ENCODE measurements at regions not wholly inside any gene's neighbourhood (a gene's known extent, or its start where the extent isn't known, plus 50 kb on each side); places are given as distances from the start of the nearest gene placed in this dataset.

DNA sequence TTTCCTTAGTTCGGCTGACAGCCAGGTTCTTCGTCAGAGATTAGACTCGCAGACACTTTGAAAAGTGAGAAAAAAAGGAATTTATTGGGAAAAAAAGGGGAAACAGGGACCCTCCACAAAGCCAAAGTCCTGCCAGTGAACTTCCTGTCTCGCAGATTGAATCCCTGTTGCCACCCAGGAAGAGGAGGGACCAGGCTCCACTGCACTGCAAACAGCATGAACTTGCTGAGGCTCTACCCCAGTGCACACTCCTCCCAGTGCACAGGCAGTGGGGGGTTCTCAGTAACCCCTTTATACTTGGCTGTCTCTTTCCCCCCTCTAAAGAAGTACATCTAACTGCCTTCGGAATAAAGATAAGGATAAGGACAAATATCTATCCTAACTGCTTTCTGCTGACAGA is 959.0 kb downstream of the GRIK2 start:
- DNase-seq, result no peak

DNA sequence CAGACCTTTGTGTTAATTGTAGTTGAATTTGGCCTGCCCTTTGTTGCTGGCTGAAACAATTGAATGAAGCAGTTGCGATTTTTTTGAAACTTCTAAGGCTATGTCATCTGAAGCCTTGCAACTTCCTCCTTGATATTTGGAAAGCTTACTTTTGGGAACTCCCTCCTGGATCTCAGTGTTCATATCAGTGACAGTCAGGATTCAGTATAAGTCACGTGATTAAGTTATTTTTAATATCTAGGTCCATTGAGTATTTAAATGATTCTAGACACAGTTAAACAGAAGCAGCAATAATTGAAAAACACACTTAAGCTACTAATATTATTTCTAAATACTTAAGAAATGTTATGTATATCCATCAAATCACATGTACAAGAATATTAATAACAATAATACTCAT is 951.3 kb downstream of the GRIK2 start:
- no peak for DNase-seq

DNA sequence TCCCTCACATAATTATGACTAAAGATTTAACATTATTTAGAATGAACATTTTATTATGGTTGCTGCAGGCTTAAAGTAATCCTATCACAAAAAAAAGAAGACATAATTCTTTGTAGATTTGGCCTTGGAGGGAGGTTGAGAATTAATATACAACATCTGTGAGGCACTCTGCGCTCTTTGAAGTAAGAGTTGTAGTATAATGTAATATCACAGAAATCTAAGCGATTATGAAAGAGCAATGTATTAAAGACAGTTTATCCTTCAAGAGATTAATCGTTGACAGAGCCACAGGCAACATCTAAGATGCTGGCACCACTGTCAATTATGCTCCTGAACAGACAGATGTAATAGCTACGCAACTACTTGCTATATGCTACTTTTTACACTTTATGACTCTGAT is 946.8 kb downstream of the GRIK2 start:
- DNase-seq, result no peak

DNA sequence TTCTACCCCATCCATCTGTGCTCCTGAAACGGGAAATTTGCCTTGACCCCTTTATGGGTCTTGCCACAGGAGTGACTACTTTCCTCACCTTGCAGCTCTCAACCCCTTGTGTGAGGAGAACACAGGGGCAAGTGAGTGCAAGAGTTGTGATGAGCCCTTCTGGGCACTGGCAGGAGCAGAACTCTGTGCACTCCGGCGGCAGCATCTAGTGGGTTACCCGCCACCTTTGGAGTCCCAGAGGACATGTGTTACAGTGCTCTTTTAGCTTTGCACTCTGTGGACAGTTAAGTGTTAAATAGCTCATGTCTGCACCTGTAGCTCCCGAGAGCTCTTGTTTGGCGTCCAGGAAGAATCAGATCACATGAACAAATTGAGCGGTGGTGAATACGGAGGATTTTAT is 940.2 kb downstream of the GRIK2 start:
- no peak for DNase-seq

DNA sequence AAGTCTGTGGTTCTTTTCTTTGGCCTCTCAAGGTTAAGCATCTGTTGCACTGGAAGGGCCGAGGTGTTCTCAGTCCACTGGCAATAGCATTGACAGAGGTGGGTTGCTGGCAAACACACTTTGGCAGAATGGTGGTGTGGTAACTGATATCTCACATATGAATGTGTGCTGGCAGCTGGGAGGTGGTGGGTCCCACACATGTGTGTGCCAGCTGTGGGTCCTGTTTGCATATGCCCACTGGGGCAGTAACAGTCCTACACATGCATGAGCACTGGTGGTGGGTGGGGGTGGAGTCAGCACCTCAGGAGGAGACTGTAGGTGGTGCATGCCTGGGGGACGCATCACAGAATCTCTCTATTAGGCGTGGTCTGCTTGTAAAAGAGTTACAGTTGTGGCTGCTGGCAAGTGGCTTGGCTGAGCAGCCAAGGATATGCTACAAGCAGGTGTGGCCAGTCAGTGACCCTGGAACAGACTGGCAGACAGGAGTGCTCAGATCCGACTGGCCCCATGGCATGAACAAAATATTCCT is 934.3 kb downstream of the GRIK2 start:
- DNase-seq, result no peak

GRCh38 chr6:102313699-102314098 is 920.2 kb downstream of the GRIK2 start:
- DNase-seq, result no peak

DNA sequence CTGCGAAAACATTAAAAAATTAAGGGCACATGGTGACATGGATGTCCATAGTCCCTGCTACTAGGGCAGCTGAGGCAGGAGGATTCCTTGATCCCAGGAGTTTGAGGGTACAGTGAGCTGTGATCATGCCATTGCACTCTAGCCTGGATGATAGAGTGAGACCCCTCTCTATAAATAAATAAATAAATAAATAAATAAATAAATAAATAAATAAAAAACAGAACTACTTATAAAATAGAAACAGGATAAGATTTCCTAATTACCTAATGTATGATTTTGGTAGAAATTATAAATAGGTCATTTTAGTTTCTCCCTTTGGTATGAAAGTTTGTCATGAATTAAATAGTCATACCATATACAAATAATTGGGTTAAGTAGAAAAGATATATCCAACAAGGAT is 916.2 kb downstream of the GRIK2 start:
- no peak for DNase-seq

DNA sequence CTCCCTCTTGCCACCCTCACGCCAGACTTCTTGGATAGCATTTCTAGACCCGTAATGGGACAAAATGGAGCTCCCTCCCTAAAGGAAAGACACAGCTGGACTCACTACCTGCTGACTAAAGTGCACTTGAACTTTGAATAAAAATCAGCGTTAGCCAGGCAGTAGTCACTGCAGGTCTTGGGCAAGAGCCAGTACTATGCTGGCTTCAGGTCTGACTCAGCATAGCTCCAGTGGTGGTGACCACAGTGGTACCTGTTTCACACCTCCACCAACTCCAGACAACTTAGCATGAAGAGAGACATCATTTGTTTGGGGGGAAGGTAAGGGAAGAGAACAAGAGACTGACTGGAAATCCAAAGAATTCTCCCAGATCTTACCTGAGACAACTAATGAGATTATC is 906.8 kb downstream of the GRIK2 start:
- no peak for DNase-seq

DNA sequence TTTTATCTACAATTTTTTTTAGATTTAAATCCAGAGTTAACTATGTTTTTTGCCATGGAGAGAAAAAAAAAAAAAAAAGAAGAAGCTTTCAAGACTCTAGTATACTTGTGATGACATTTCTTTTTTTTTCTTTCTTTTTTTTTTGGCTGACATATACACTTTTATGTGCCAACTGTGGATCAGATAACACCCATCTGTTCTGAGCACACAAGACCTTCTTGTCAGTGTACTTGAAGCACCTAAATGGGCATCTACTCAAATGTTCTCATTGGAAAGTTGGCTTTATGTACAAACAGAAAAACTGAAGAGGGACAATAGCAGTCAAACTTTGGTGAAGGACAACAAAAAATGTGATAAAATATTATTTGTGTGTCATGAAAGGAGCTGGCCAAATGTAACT is 904.5 kb downstream of the GRIK2 start:
- no peak for DNase-seq
